A172 (cell line): ENCODE measurements at regions not wholly inside any gene's neighbourhood (a gene's known extent, or its start where the extent isn't known, plus 50 kb on each side); places are given as distances from the start of the nearest gene placed in this dataset.
"Not testable (repeated sequence)": the region's sequence is repeated elsewhere in the genome, so short reads cannot be mapped to it uniquely, and the experiment has no call there.

Experiments used
- DNase-seq: peaks from one replicate; pipeline ENCODE4 v3.0.0-alpha.2; 2015; ENCODE audit warnings: low spot score

- DNase-seq, result no peak
Measured at GRCh38 chr11:95650276-95650675, 139.3 kb downstream of the FAM76B start.

GRCh38 chr11:95647871-95648270, 141.7 kb downstream of the FAM76B start:
- no peak for DNase-seq

- DNase-seq, result no peak
Measured at GRCh38 chr11:95647355-95647754, 142.2 kb downstream of the FAM76B start.

- DNase-seq, result no peak
Measured at GRCh38 chr11:95641495-95641894, 148.1 kb downstream of the FAM76B start.

GRCh38 chr11:95638501-95638900, 151.1 kb downstream of the FAM76B start:
- no peak for DNase-seq

- DNase-seq, result no peak
Measured at GRCh38 chr11:95625164-95625900, 164.2 kb downstream of the FAM76B start.

- DNase-seq, result no peak
Measured at GRCh38 chr11:95616256-95616804, 173.3 kb downstream of the FAM76B start.

GRCh38 chr11:95611827-95612226, 177.8 kb downstream of the FAM76B start:
- no peak for DNase-seq

GRCh38 chr11:95610185-95610584, 179.4 kb downstream of the FAM76B start:
- DNase-seq, result not testable (repeated sequence)

- no peak for DNase-seq
Measured at GRCh38 chr11:95608093-95608492, 181.5 kb downstream of the FAM76B start.

GRCh38 chr11:95606824-95607223, 182.8 kb downstream of the FAM76B start:
- no peak for DNase-seq

- no peak for DNase-seq
Measured at GRCh38 chr11:95605271-95605940, 184.2 kb downstream of the FAM76B start.

- DNase-seq, result no peak
Measured at GRCh38 chr11:95599959-95600586, 189.5 kb downstream of the FAM76B start.

- DNase-seq, result no peak
Measured at GRCh38 chr11:95595973-95596489, 193.6 kb downstream of the FAM76B start.

- DNase-seq, result no peak
Measured at GRCh38 chr11:95595541-95595940, 194.0 kb downstream of the FAM76B start.

GRCh38 chr11:95593111-95593510, 196.5 kb downstream of the FAM76B start:
- DNase-seq, result no peak

GRCh38 chr11:95592471-95592870, 197.1 kb downstream of the FAM76B start:
- DNase-seq, result no peak

GRCh38 chr11:95589893-95590612, 199.5 kb downstream of the FAM76B start:
- DNase-seq, result no peak

- no peak for DNase-seq
Measured at GRCh38 chr11:95588821-95589220, 200.8 kb downstream of the FAM76B start.

GRCh38 chr11:95586661-95587060, 202.9 kb downstream of the FAM76B start:
- no peak for DNase-seq

GRCh38 chr11:95586155-95586554, 203.4 kb downstream of the FAM76B start:
- DNase-seq, result no peak

- no peak for DNase-seq
Measured at GRCh38 chr11:95585752-95586077, 203.9 kb downstream of the FAM76B start.
